K562 (cell line): ENCODE measurements at regions not wholly inside any gene's neighbourhood (a gene's known extent, or its start where the extent isn't known, plus 50 kb on each side); places are given as distances from the start of the nearest gene placed in this dataset.

Experiments
- ATAC-seq: fragments of 200-7000 bp; cut with Tn5 transposase; 3 replicates; pipeline ENCODE4 v1.9.1; 2020; ENCODE audit warnings: moderate library complexity
- BruUV-seq: library from RNA; stranded (reverse); fragments of 400-500 nt; replicated peaks from 2 replicates; lab custom pipeline; 2021; lab: Mats Ljungman, UMichigan
- CTCF ChIA-PET: fragments of 300-600 bp; formaldehyde crosslinking; extraction: SDS; loops from one replicate; lab custom pipeline; 2021; ENCODE audit warnings: low intra/inter-chr PET ratio; lab: Yijun Ruan, JAX
- POLR2A ChIA-PET: fragments of 300-600, 350-650 bp; sonication (Branson Sonifier 250); formaldehyde crosslinking; extraction: SDS; loops from one replicate; lab custom pipeline; 2021; ENCODE audit warnings: antibody characterized with exemption, inconsistent platforms; lab: Yijun Ruan, JAX
- DNase-seq, 4 experiments: peaks; one replicate each; pipeline versions ENCODE4 v3.0.0 to v3.0.0-alpha.2; 2011 to 2018; ENCODE audit warnings: low spot score in 3 of 4, mixed read lengths in 3 of 4; ENCODE audit errors: extremely low read depth in 1 of 4
- FAIRE-seq: peaks from 2 replicates; lab custom pipeline; 2011; peaks lifted over from hg19 to GRCh38; lab: Jason Lieb, UNC
- H2AFZ ChIP-seq: 2 replicates; pipeline ENCODE4 v1.6.0; 2011; ENCODE audit warnings: low read depth, low read length, control low read depth, inconsistent platforms
- H3K27ac ChIP-seq: fragments of 200-600 bp; 3 replicates; pipeline ENCODE4 v1.8.0; 2011; ENCODE audit warnings: low read depth, mild to moderate bottlenecking, control low read depth, inconsistent platforms, low read length, moderate library complexity, mixed read lengths; ENCODE audit errors: extremely low read depth
- H3K27me3 ChIP-seq, 2 experiments: fragments of 300-600 bp in 1 of 2; 2 replicates in 1 of 2; 3 replicates in 1 of 2; pipeline versions ENCODE4 v1.6.0 to v1.8.0; 2011; ENCODE audit warnings: inconsistent platforms in 2 of 2, low read length in 2 of 2, mild to moderate bottlenecking in 1 of 2, mixed read lengths in 1 of 2, moderate library complexity in 1 of 2; ENCODE audit not compliant: control insufficient read depth in 2 of 2, insufficient read depth in 2 of 2
- H3K36me3 ChIP-seq: fragments of 300-600 bp; 3 replicates; pipeline ENCODE4 v1.8.0; 2011; ENCODE audit warnings: mild to moderate bottlenecking, low read length, inconsistent platforms; ENCODE audit not compliant: control insufficient read depth, insufficient read depth
- H3K4me1 ChIP-seq, 2 experiments: fragments of 200-600 bp in 1 of 2; replicated peaks in 1 of 2; 2 replicates in 1 of 2; 3 replicates in 1 of 2; pipeline versions ENCODE4 v1.5.1 to v1.8.0; 2011; ENCODE audit warnings: inconsistent platforms in 2 of 2, low read length in 2 of 2, mild to moderate bottlenecking in 1 of 2, mixed read lengths in 1 of 2, moderate library complexity in 1 of 2; ENCODE audit not compliant: control insufficient read depth in 2 of 2, insufficient read depth in 2 of 2
- H3K4me2 ChIP-seq: 2 replicates; pipeline ENCODE4 v1.6.1; 2011; ENCODE audit warnings: low read length, control low read depth, inconsistent platforms, mixed read lengths; ENCODE audit not compliant: insufficient read depth
- H3K4me3 ChIP-seq: fragments of 200-600 bp; sonication (generic), shearing (Covaris generic); 2 replicates; pipeline ENCODE4 v1.5.1; 2016; ENCODE audit warnings: control low read depth, inconsistent platforms
- H3K79me2 ChIP-seq: fragments of 200-600 bp; 3 replicates; pipeline ENCODE4 v1.8.0; 2011; ENCODE audit warnings: low read length, inconsistent platforms; ENCODE audit not compliant: control insufficient read depth, insufficient read depth
- H3K9ac ChIP-seq, 2 experiments: 2 replicates each; pipeline versions ENCODE4 v1.6.0 to v1.6.1; 2011; ENCODE audit warnings: low read depth in 2 of 2, low read length in 2 of 2, control low read depth in 1 of 2, inconsistent platforms in 1 of 2, mild to moderate bottlenecking in 1 of 2, mixed read lengths in 1 of 2; ENCODE audit not compliant: insufficient read depth in 1 of 2
- H3K9me1 ChIP-seq: one replicate; pipeline ENCODE4 v1.6.0; 2011; ENCODE audit warnings: inconsistent platforms, mild to moderate bottlenecking, low read length, moderate library complexity; ENCODE audit not compliant: control insufficient read depth, insufficient read depth
- H3K9me3 ChIP-seq: replicated peaks from 2 replicates; pipeline ENCODE4 v1.5.1; 2011; ENCODE audit warnings: low read depth, low read length, inconsistent platforms; ENCODE audit not compliant: control insufficient read depth, insufficient read depth
- H4K20me1 ChIP-seq: replicated peaks from 2 replicates; pipeline ENCODE4 v1.6.1; 2011; ENCODE audit warnings: low read length, inconsistent platforms, mixed read lengths; ENCODE audit not compliant: control insufficient read depth, insufficient read depth
- E2F6 ChIP-seq, 2 experiments: IDR thresholded peaks; 2 replicates each; pipeline ENCODE4 v1.6.1; 2011; ENCODE audit warnings: borderline replicate concordance in 1 of 2, control low read depth in 1 of 2, low read depth in 1 of 2, low read length in 1 of 2, mild to moderate bottlenecking in 1 of 2, mixed read lengths in 1 of 2, moderate library complexity in 1 of 2; ENCODE audit not compliant: insufficient read depth in 1 of 2, insufficient read length in 1 of 2, poor library complexity in 1 of 2, severe bottlenecking in 1 of 2; ENCODE audit errors: extremely low read depth in 1 of 2
- HIVEP1 ChIP-seq: fragments of 250-450 bp; sonication (Bioruptor Pico); IDR thresholded peaks from 2 replicates; pipeline ENCODE4 v1.4.0; 2020; ENCODE audit warnings: mild to moderate bottlenecking
- HMGN3 ChIP-seq: IDR thresholded peaks from 2 replicates; pipeline ENCODE4 v1.6.1; 2011; ENCODE audit warnings: borderline replicate concordance, low read depth, mild to moderate bottlenecking, mixed read lengths, low read length; ENCODE audit not compliant: insufficient read length; ENCODE audit errors: extremely low read depth
- HNRNPLL ChIP-seq: fragments of 200-400 bp; formaldehyde crosslinking; IDR thresholded peaks from 2 replicates; pipeline ENCODE4 v1.6.1; 2017; ENCODE audit warnings: low read length, low read depth, mild to moderate bottlenecking; ENCODE audit not compliant: poor library complexity, severe bottlenecking
- MAX ChIP-seq: sonication (generic); formaldehyde crosslinking; IDR thresholded peaks from 2 replicates; pipeline ENCODE4 v1.9.0; 2022; ENCODE audit warnings: mild to moderate bottlenecking, missing genetic modification reagents
- RFX7 ChIP-seq: fragments of 250-450 bp; sonication (Bioruptor Pico); IDR thresholded peaks from 2 replicates; pipeline ENCODE4 v1.5.1; 2021; ENCODE audit warnings: mild to moderate bottlenecking
- SNRNP70 ChIP-seq: fragments of 200-400 bp; formaldehyde crosslinking; optimal IDR thresholded peaks from 2 replicates; pipeline ENCODE3; 2017; ENCODE audit warnings: low read depth, low read length
- TEAD4 ChIP-seq, 2 experiments: sonication (generic) in 1 of 2; formaldehyde crosslinking in 1 of 2; IDR thresholded peaks; 2 replicates each; pipeline versions ENCODE4 v1.6.1 to v1.8.0; 2012 to 2022; ENCODE audit warnings: borderline replicate concordance in 1 of 2, inconsistent platforms in 1 of 2, low read length in 1 of 2, mild to moderate bottlenecking in 1 of 2, missing genetic modification reagents in 1 of 2
- THAP7 ChIP-seq: fragments of 250-450 bp; sonication (Bioruptor Pico); IDR thresholded peaks from 2 replicates; pipeline ENCODE4 v1.5.0; 2021
- ZBTB49 ChIP-seq: sonication (generic); formaldehyde crosslinking; IDR thresholded peaks from 2 replicates; pipeline ENCODE4 v1.8.0; 2022; ENCODE audit warnings: missing genetic modification reagents, mild to moderate bottlenecking, borderline replicate concordance
- ZBTB9 ChIP-seq: fragments of 450-650 bp; formaldehyde crosslinking; IDR thresholded peaks from 2 replicates; pipeline ENCODE4 v1.4.0; 2020; ENCODE audit warnings: mild to moderate bottlenecking, moderate library complexity
- ZC3H4 ChIP-seq: sonication (generic); formaldehyde crosslinking; IDR thresholded peaks from 2 replicates; pipeline ENCODE4 v1.9.0; 2021; ENCODE audit warnings: missing genetic modification reagents, borderline replicate concordance
- ZNF431 ChIP-seq: sonication (generic); formaldehyde crosslinking; IDR thresholded peaks from 2 replicates; pipeline ENCODE4 v1.8.0; 2022; ENCODE audit warnings: mild to moderate bottlenecking, missing genetic modification reagents
- ZNF551 ChIP-seq: fragments of 250-450 bp; sonication (Bioruptor Pico); IDR thresholded peaks from 2 replicates; pipeline ENCODE4 v1.5.0; 2021; ENCODE audit warnings: mild to moderate bottlenecking, moderate library complexity
- WGBS: fragments of 100-300 bp; shearing (Covaris generic); methylation state at CpG from one replicate; pipeline ENCODE4 v1.1.6; 2016; ENCODE audit warnings: low coverage, mixed read lengths; ENCODE audit not compliant: insufficient coverage; ENCODE audit errors: missing lambda C conversion rate; 5-methylcytosine and 5-hydroxymethylcytosine counted together
- in situ Hi-C: fragments of 300-500 bp; cut with MboI; formaldehyde crosslinking; loops from 4 replicates; pipeline ENCODE4 v1.15.0; 2018; ENCODE audit warnings: inconsistent platforms, mixed read lengths
- intact Hi-C: fragments of 100-400 bp; cut with micrococcal nuclease; formaldehyde crosslinking; loops from 2 replicates; pipeline ENCODE4 v1.14.2; 2022

- H3K36me3 ChIP-seq: no peaks in the 10 kb centered on the region
- no peaks in the 10 kb centered on the region for H4K20me1 ChIP-seq
- no peak overlapping the region for H3K27ac ChIP-seq
- no peak overlapping the region for H3K4me3 ChIP-seq
- 0% methylated on average over 4 of the region's 4 CpGs for WGBS
- DNase-seq: no peak
- ChIA-PET POLR2A (no interaction called here), CTCF (interaction anchor here (0.6 kb wide), 1 partner anchor 101 kb away, joined by 3 read pairs; no protein-coding TSS in a partner anchor)
- no peaks in the 10 kb centered on the region for H3K9me3 ChIP-seq
- TF ChIP-seq ZNF431 (CRISPR knock-in tag): no peak
- TF ChIP-seq ZC3H4: no peak
- TF ChIP-seq RFX7: no peak
- TF ChIP-seq HMGN3: no peak
- no peak for TF ChIP-seq MAX (CRISPR knock-in tag)
- no peak for TF ChIP-seq TEAD4 (IDR thresholded peaks at IDR 0.05; ENCODE audit: low read length)
- no peak for TF ChIP-seq TEAD4 (CRISPR knock-in tag; IDR thresholded peaks at IDR 0.05; ENCODE audit: borderline replicate concordance)
- TF ChIP-seq E2F6 (IDR thresholded peaks at IDR 0.05; ENCODE audit: borderline replicate concordance in 1 of 2, extremely low read depth in 1 of 2, insufficient read depth in 1 of 2, insufficient read length in 1 of 2, low read depth in 1 of 2, low read length in 1 of 2, poor library complexity in 1 of 2, severe bottlenecking in 1 of 2): no peak
- TF ChIP-seq THAP7 (CRISPR knock-in tag): no peak
- no peak for TF ChIP-seq ZNF551 (CRISPR knock-in tag)
- no peak for TF ChIP-seq SNRNP70
- no peak for TF ChIP-seq ZBTB9 (CRISPR knock-in tag)
- no peak for TF ChIP-seq HNRNPLL
- no peak for TF ChIP-seq ZBTB49 (CRISPR knock-in tag)
- no peak for TF ChIP-seq HIVEP1 (CRISPR knock-in tag)
- peaks cover 0 to 15% of the 10 kb centered on the region in 2 experiments; a peak in 2 of 5 replicates for H3K27me3 ChIP-seq
- no peak for FAIRE-seq
- ATAC-seq: no peak
- BruUV-seq: no TSS peak
- in situ Hi-C loops: no loop called here
- H3K9ac ChIP-seq: no peak overlapping the region
- H3K4me2 ChIP-seq: no peak overlapping the region
- no peaks in the 10 kb centered on the region for H3K4me1 ChIP-seq
- no peaks in the 10 kb centered on the region for H3K9me1 ChIP-seq
- H3K79me2 ChIP-seq: no peaks in the 10 kb centered on the region
- intact Hi-C loops: no loop called here
- no peak overlapping the region for H2AFZ ChIP-seq
Measured at GRCh38 chr16:73124665-73125375, 76.9 kb upstream of the ZFHX3 start.
